ENCODE measurements at regions not wholly inside any gene's neighbourhood (a gene's known extent, or its start where the extent isn't known, plus 50 kb on each side); places are given as distances from the start of the nearest gene placed in this dataset.
"Not testable (repeated sequence)": the region's sequence is repeated elsewhere in the genome, so short reads cannot be mapped to it uniquely, and the experiment has no call there.

DNA sequence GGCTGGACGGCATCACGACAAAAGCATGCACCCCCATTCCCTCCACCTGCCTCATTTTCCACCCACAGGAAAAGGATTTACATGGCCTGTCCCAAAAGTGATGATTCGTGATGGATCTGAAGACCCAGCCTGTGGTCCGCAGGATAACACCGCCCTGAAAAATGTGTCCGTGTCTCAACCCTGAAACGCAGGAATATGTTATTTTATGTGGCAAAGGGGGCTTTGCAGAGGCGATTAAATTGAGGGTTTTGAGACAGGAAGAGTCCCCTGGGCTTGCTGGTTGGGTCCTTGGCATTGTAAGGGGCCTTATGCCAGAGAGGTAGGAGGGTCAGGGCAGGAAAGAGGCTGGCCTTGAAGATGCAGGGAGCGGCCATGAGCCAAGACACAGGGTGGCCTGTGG lies 80.2 kb upstream of the PPP2R2D start:
- no peak overlapping the region for H3K4me3 Mint-ChIP-seq (ENCODE audit: low read depth, unreplicated experiment)
- H3K4me1 Mint-ChIP-seq (ENCODE audit: low read depth, unreplicated experiment) = no peaks in the 10 kb centered on the region
- peaks cover 60% of the 10 kb centered on the region for H3K27me3 Mint-ChIP-seq (ENCODE audit: unreplicated experiment)
- intact Hi-C loops (cut with micrococcal nuclease; ENCODE audit: unreplicated experiment) = no loop called here
- no peak overlapping the region for H3K27ac Mint-ChIP-seq (ENCODE audit: unreplicated experiment)
- H3K9me3 Mint-ChIP-seq (ENCODE audit: low read depth, unreplicated experiment) = no peaks in the 10 kb centered on the region
- BruUV-seq (replicated peaks) = no TSS peak
- CTCF ChIA-PET = no interaction called here
- DNase-seq = no peak
- H3K36me3 Mint-ChIP-seq (ENCODE audit: insufficient read depth, unreplicated experiment) = no peaks in the 10 kb centered on the region
- TF ChIP-seq, protein P1, sequence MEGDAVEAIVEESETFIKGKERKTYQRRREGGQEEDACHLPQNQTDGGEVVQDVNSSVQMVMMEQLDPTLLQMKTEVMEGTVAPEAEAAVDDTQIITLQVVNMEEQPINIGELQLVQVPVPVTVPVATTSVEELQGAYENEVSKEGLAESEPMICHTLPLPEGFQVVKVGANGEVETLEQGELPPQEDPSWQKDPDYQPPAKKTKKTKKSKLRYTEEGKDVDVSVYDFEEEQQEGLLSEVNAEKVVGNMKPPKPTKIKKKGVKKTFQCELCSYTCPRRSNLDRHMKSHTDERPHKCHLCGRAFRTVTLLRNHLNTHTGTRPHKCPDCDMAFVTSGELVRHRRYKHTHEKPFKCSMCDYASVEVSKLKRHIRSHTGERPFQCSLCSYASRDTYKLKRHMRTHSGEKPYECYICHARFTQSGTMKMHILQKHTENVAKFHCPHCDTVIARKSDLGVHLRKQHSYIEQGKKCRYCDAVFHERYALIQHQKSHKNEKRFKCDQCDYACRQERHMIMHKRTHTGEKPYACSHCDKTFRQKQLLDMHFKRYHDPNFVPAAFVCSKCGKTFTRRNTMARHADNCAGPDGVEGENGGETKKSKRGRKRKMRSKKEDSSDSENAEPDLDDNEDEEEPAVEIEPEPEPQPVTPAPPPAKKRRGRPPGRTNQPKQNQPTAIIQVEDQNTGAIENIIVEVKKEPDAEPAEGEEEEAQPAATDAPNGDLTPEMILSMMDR (IDR thresholded peaks at IDR 0.05; ENCODE audit: unreplicated experiment) = no peak

- H3K27me3 Mint-ChIP-seq (ENCODE audit: unreplicated experiment) = peaks cover 60% of the 10 kb centered on the region
- no TSS peak for BruUV-seq (replicated peaks)
These were observed 79.3 kb upstream of the PPP2R2D start for GRCh38 chr10:131821378-131822012.

GRCh38 chr10:131822013-131822691 lies 78.7 kb upstream of the PPP2R2D start:
- H3K27me3 Mint-ChIP-seq (ENCODE audit: unreplicated experiment) = peaks cover 54% of the 10 kb centered on the region
- intact Hi-C loops (cut with micrococcal nuclease; ENCODE audit: unreplicated experiment) = no loop called here

More at GRCh38 chr10:131821378-131822012, 79.3 kb upstream of the PPP2R2D start:
- Mint-ChIP-seq H3K27ac (ENCODE audit: unreplicated experiment) (no peak overlapping the region), H3K4me1 (ENCODE audit: low read depth, unreplicated experiment) (no peaks in the 10 kb centered on the region), H3K4me3 (ENCODE audit: low read depth, unreplicated experiment) (no peak overlapping the region), H3K36me3 (ENCODE audit: insufficient read depth, unreplicated experiment) (no peaks in the 10 kb centered on the region), H3K9me3 (ENCODE audit: low read depth, unreplicated experiment) (no peaks in the 10 kb centered on the region)
- CTCF ChIA-PET = no interaction called here
- TF ChIP-seq, protein P1 (IDR thresholded peaks at IDR 0.05; ENCODE audit: unreplicated experiment) = no peak
- intact Hi-C loops (cut with micrococcal nuclease; ENCODE audit: unreplicated experiment) = no loop called here
- DNase-seq = no peak

DNA sequence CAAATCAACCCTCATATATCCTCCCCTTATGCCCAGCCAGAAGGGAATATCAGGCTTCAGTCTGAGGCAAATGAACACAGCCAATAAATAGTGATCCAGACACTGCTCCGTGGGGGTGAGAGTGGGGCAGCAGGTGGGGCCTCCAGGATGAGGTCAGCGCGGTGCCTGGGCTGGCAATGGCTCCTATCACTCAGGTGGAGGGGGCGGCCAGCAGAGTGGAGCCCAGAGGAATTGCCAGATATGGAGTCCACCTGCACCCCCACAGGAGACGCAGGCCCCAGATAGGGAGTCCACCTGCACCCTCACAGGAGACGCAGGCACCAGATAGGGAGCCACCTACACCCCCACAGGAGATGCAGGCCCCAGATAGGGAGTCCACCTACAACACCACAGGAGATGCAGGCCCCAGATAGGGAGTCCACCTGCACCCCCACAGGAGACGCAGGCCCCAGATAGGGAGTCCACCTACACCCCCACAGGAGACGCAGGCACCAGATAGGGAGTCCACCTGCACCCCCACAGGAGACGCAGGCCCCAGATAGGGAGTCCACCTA lies 78.0 kb upstream of the PPP2R2D start:
- TF ChIP-seq, protein P1 (IDR thresholded peaks at IDR 0.05; ENCODE audit: unreplicated experiment) = no peak
- intact Hi-C loops (cut with micrococcal nuclease; ENCODE audit: unreplicated experiment) = no loop called here
- no peak for DNase-seq
- Mint-ChIP-seq H3K36me3 (ENCODE audit: insufficient read depth, unreplicated experiment) (no peaks in the 10 kb centered on the region), H3K27ac (ENCODE audit: unreplicated experiment) (no peak overlapping the region), H3K4me3 (ENCODE audit: low read depth, unreplicated experiment) (no peak overlapping the region), H3K9me3 (ENCODE audit: low read depth, unreplicated experiment) (no peaks in the 10 kb centered on the region), H3K4me1 (ENCODE audit: low read depth, unreplicated experiment) (no peaks in the 10 kb centered on the region), H3K27me3 (ENCODE audit: unreplicated experiment) (peaks cover 52% of the 10 kb centered on the region)
- no TSS peak for BruUV-seq (replicated peaks)
- CTCF ChIA-PET = no interaction called here

More at GRCh38 chr10:131822013-131822691, 78.7 kb upstream of the PPP2R2D start:
- Mint-ChIP-seq H3K9me3 (ENCODE audit: low read depth, unreplicated experiment) (no peaks in the 10 kb centered on the region), H3K27ac (ENCODE audit: unreplicated experiment) (no peak overlapping the region), H3K4me1 (ENCODE audit: low read depth, unreplicated experiment) (no peaks in the 10 kb centered on the region), H3K36me3 (ENCODE audit: insufficient read depth, unreplicated experiment) (no peaks in the 10 kb centered on the region), H3K4me3 (ENCODE audit: low read depth, unreplicated experiment) (no peak overlapping the region)
- TF ChIP-seq, protein P1 (IDR thresholded peaks at IDR 0.05; ENCODE audit: unreplicated experiment) = no peak
- no TSS peak for BruUV-seq (replicated peaks)
- DNase-seq = no peak
- CTCF ChIA-PET = no interaction called here

GRCh38 chr10:131823601-131824099 lies 77.2 kb upstream of the PPP2R2D start:
- intact Hi-C loops (cut with micrococcal nuclease; ENCODE audit: unreplicated experiment); H3K27ac Mint-ChIP-seq (ENCODE audit: unreplicated experiment); H3K36me3 Mint-ChIP-seq (ENCODE audit: insufficient read depth, unreplicated experiment); H3K9me3 Mint-ChIP-seq (ENCODE audit: low read depth, unreplicated experiment); H3K4me3 Mint-ChIP-seq (ENCODE audit: low read depth, unreplicated experiment); CTCF ChIA-PET; BruUV-seq (replicated peaks); H3K4me1 Mint-ChIP-seq (ENCODE audit: low read depth, unreplicated experiment); DNase-seq: not testable (repeated sequence)
- peaks cover 52% of the 10 kb centered on the region for H3K27me3 Mint-ChIP-seq (ENCODE audit: unreplicated experiment)

All from Calu3 (cell line).